H1 (cell line): ENCODE measurements at regions not wholly inside any gene's neighbourhood (a gene's known extent, or its start where the extent isn't known, plus 50 kb on each side); places are given as distances from the start of the nearest gene placed in this dataset.

Experiments
- CTCF ChIA-PET: fragments of 300-600 bp; sonication (Branson Sonifier 250); formaldehyde crosslinking; loops from one replicate; lab custom pipeline; 2021; ENCODE audit not compliant: partially characterized antibody; lab: Charles Lee
- POLR2A ChIA-PET: fragments of 300-600 bp; sonication (Branson Sonifier 250); formaldehyde crosslinking; loops from one replicate; lab custom pipeline; 2021; ENCODE audit warnings: inconsistent platforms; ENCODE audit not compliant: partially characterized antibody; lab: Charles Lee
- DNase-seq, 2 experiments: peaks; one replicate each; pipeline versions ENCODE4 v3.0.0 to v3.0.0-alpha.2; 2010 to 2022; ENCODE audit warnings: low spot score in 2 of 2, low read depth in 1 of 2, mixed read lengths in 1 of 2
- FAIRE-seq: peaks from 2 replicates; lab custom pipeline; 2011; peaks lifted over from hg19 to GRCh38; lab: Jason Lieb, UNC
- H2AFZ ChIP-seq: 2 replicates; pipeline ENCODE4 v1.8.1; 2012; ENCODE audit warnings: low read length, inconsistent platforms
- H2AK5ac ChIP-seq: 2 replicates; pipeline ENCODE4 v1.6.1; 2013; ENCODE audit warnings: low read depth, low read length
- H2BK120ac ChIP-seq: replicated peaks from 2 replicates; pipeline ENCODE3; 2013; ENCODE audit warnings: low read depth, low read length, inconsistent platforms
- H2BK12ac ChIP-seq: 2 replicates; pipeline ENCODE4 v1.6.1; 2013; ENCODE audit warnings: low read depth, low read length
- H2BK15ac ChIP-seq: 2 replicates; pipeline ENCODE4 v1.6.1; 2013; ENCODE audit warnings: low read length
- H2BK20ac ChIP-seq: 2 replicates; pipeline ENCODE4 v1.6.1; 2013; ENCODE audit warnings: low read length
- H2BK5ac ChIP-seq: 2 replicates; pipeline ENCODE4 v1.6.1; 2013; ENCODE audit warnings: low read depth, low read length
- H3K14ac ChIP-seq: 2 replicates; pipeline ENCODE4 v1.6.1; 2013; ENCODE audit warnings: inconsistent platforms; ENCODE audit not compliant: insufficient read length
- H3K18ac ChIP-seq: 2 replicates; pipeline ENCODE4 v1.6.1; 2013; ENCODE audit warnings: low read length; ENCODE audit errors: extremely low read depth
- H3K23ac ChIP-seq: 2 replicates; pipeline ENCODE4 v1.6.1; 2013; ENCODE audit warnings: inconsistent platforms; ENCODE audit not compliant: insufficient read length
- H3K23me2 ChIP-seq: 2 replicates; pipeline ENCODE4 v1.6.1; 2013; ENCODE audit warnings: low read depth, low read length
- H3K27ac ChIP-seq: 2 replicates; pipeline ENCODE4 v1.6.1; 2011; ENCODE audit warnings: low read depth, low read length, inconsistent platforms
- H3K27me3 ChIP-seq, 4 experiments: replicated peaks in 1 of 4; 1 replicate in 1 of 4; 2 replicates in 3 of 4; pipeline versions ENCODE4 v1.6.1 to v1.8.1; 2011 to 2013; ENCODE audit warnings: low read length in 3 of 4, mild to moderate bottlenecking in 3 of 4, inconsistent platforms in 2 of 4, mixed read lengths in 2 of 4, moderate library complexity in 1 of 4; ENCODE audit not compliant: control insufficient read depth in 3 of 4, insufficient read depth in 3 of 4; ENCODE audit errors: extremely low read depth in 1 of 4
- H3K36me3 ChIP-seq, 4 experiments: 2 replicates each; pipeline versions ENCODE4 v1.6.1 to v1.8.1; 2011 to 2013; ENCODE audit warnings: mild to moderate bottlenecking in 4 of 4, low read length in 3 of 4, moderate library complexity in 2 of 4, control low read depth in 1 of 4, inconsistent platforms in 1 of 4; ENCODE audit not compliant: insufficient read depth in 4 of 4, control insufficient read depth in 2 of 4
- H3K4ac ChIP-seq: replicated peaks from 2 replicates; pipeline ENCODE3; 2013; ENCODE audit warnings: low read length, low read depth, mixed read lengths, inconsistent platforms; ENCODE audit not compliant: insufficient read length
- H3K4me1 ChIP-seq, 4 experiments: replicated peaks in 1 of 4; 1 replicate in 1 of 4; 2 replicates in 3 of 4; pipeline versions ENCODE4 v1.6.1 to v1.8.1; 2011 to 2013; ENCODE audit warnings: low read length in 3 of 4, inconsistent platforms in 2 of 4, mixed read lengths in 1 of 4; ENCODE audit not compliant: insufficient read depth in 4 of 4, control insufficient read depth in 3 of 4
- H3K4me2 ChIP-seq, 2 experiments: 2 replicates each; pipeline versions ENCODE4 v1.6.1 to v1.8.1; 2011 to 2013; ENCODE audit warnings: low read depth in 2 of 2, low read length in 2 of 2, control low read depth in 1 of 2, inconsistent platforms in 1 of 2, mild to moderate bottlenecking in 1 of 2; ENCODE audit not compliant: insufficient read depth in 1 of 2
- H3K4me3 ChIP-seq, 4 experiments: fragments of 200-600, 300-600 bp in 1 of 4; sonication (generic), shearing (Covaris generic), sonication (Bioruptor Twin) in 1 of 4; 2 replicates each; pipeline versions ENCODE4 v1.5.1 to v1.8.1; 2011 to 2016; ENCODE audit warnings: low read length in 4 of 4, low read depth in 3 of 4, control low read depth in 2 of 4, inconsistent platforms in 2 of 4, mild to moderate bottlenecking in 2 of 4, mixed read lengths in 1 of 4, moderate library complexity in 1 of 4; ENCODE audit not compliant: insufficient read depth in 2 of 4; ENCODE audit errors: extremely low read depth in 1 of 4
- H3K56ac ChIP-seq: replicated peaks from 2 replicates; pipeline ENCODE3; 2013; ENCODE audit warnings: low read depth, mild to moderate bottlenecking, mixed read lengths, low read length, inconsistent platforms; ENCODE audit not compliant: insufficient read length
- H3K79me1 ChIP-seq: 2 replicates; pipeline ENCODE4 v1.6.1; 2013; ENCODE audit warnings: low read depth, low read length, control low read depth
- H3K79me2 ChIP-seq, 2 experiments: 2 replicates each; pipeline versions ENCODE4 v1.6.1 to v1.8.1; 2012 to 2013; ENCODE audit warnings: low read length in 2 of 2, mild to moderate bottlenecking in 2 of 2, inconsistent platforms in 1 of 2; ENCODE audit not compliant: insufficient read depth in 2 of 2, control insufficient read depth in 1 of 2
- H3K9ac ChIP-seq, 4 experiments: replicated peaks in 1 of 4; 1 replicate in 1 of 4; 2 replicates in 3 of 4; pipeline versions ENCODE4 v1.6.1 to v1.8.1; 2011 to 2013; ENCODE audit warnings: low read depth in 3 of 4, low read length in 3 of 4, control low read depth in 2 of 4, mild to moderate bottlenecking in 2 of 4, moderate library complexity in 2 of 4, inconsistent platforms in 1 of 4; ENCODE audit errors: extremely low read depth in 1 of 4
- H3K9me3 ChIP-seq, 2 experiments: 2 replicates each; pipeline versions ENCODE4 v1.6.1 to v1.8.1; 2012 to 2013; ENCODE audit warnings: mild to moderate bottlenecking in 2 of 2, moderate library complexity in 2 of 2, control low read depth in 1 of 2, inconsistent platforms in 1 of 2, low read depth in 1 of 2, low read length in 1 of 2, mixed read lengths in 1 of 2; ENCODE audit not compliant: insufficient read depth in 2 of 2
- H4K20me1 ChIP-seq, 2 experiments: replicated peaks in 1 of 2; 2 replicates each; pipeline versions ENCODE3 to v1.8.1; 2011 to 2013; ENCODE audit warnings: inconsistent platforms in 2 of 2, low read length in 2 of 2, mild to moderate bottlenecking in 1 of 2; ENCODE audit not compliant: insufficient read depth in 2 of 2, control insufficient read depth in 1 of 2
- H4K5ac ChIP-seq: 2 replicates; pipeline ENCODE4 v1.6.1; 2013; ENCODE audit warnings: low read length, low read depth, mixed read lengths, inconsistent platforms; ENCODE audit not compliant: insufficient read length
- H4K8ac ChIP-seq: 2 replicates; pipeline ENCODE4 v1.8.0; 2013; ENCODE audit warnings: mild to moderate bottlenecking, moderate library complexity, low read length, inconsistent platforms; ENCODE audit not compliant: insufficient read depth; ENCODE audit errors: extremely low read depth
- H4K91ac ChIP-seq: replicated peaks from 2 replicates; pipeline ENCODE3; 2013; ENCODE audit warnings: low read length, mixed read lengths, inconsistent platforms; ENCODE audit not compliant: insufficient read length
- CHD2 ChIP-seq: IDR thresholded peaks from 2 replicates; pipeline ENCODE4 v1.6.1; 2012; ENCODE audit warnings: low read length, improper control_type of control experiment
- JUND ChIP-seq: IDR thresholded peaks from 2 replicates; pipeline ENCODE4 v1.6.1; 2011; ENCODE audit warnings: mild to moderate bottlenecking, improper control_type of control experiment, low read length
- YY1 ChIP-seq: IDR thresholded peaks from 2 replicates; pipeline ENCODE4 v1.6.1; 2011; ENCODE audit warnings: low read depth, mild to moderate bottlenecking, low read length
- WGBS, 2 experiments: shearing (Covaris generic) in 1 of 2; methylation state at CpG; one replicate each; pipeline versions ENCODE4 v1.1.6 to v1.1.7; 2013 to 2015; ENCODE audit warnings: low lambda C conversion rate in 2 of 2, mixed read lengths in 2 of 2, inconsistent platforms in 1 of 2, low coverage in 1 of 2, missing lambda C conversion rate in 1 of 2; ENCODE audit not compliant: insufficient replicate concordance in 2 of 2, insufficient coverage in 1 of 2, insufficient read length in 1 of 2; ENCODE audit errors: extremely low coverage in 1 of 2, missing lambda C conversion rate in 1 of 2; 5-methylcytosine and 5-hydroxymethylcytosine counted together

DNA sequence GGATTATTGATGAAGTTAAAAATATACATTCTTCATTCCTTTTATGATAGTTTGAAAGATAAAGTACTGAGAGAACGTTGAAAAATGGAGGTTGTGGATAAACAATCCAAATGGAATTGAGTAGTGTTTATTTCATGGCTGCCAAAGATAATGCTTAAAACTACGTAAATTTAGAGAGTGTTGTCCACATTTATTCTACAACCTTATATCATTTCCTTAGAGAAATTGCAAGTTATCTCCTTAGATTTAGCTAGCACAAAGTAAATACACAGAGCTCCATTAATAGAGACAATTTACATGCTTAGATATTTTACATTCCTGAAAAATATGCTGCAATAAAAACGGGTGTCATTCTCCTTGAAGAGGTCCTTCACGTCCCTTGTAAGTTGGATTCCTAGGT, 146.5 kb upstream of the CCDC179 start:
- Histone ChIP-seq H3K18ac (no peak overlapping the region), H3K56ac (no peak overlapping the region), H3K9ac (no peak overlapping the region), H2AFZ (no peak overlapping the region), H3K4ac (no peak overlapping the region), H2BK12ac (no peak overlapping the region), H2BK120ac (no peak overlapping the region), H4K5ac (no peak overlapping the region), H3K27ac (no peak overlapping the region), H3K79me2 (no peaks in the 10 kb centered on the region), H2BK20ac (no peak overlapping the region), H2AK5ac (no peak overlapping the region), H3K23ac (no peak overlapping the region), H2BK15ac (no peak overlapping the region), H3K23me2 (no peaks in the 10 kb centered on the region), H2BK5ac (no peak overlapping the region), H3K4me3 (no peak overlapping the region), H3K4me2 (no peak overlapping the region), H3K4me1 (no peaks in the 10 kb centered on the region), H4K8ac (no peak overlapping the region), H3K27me3 (no peaks in the 10 kb centered on the region), H3K9me3 (no peaks in the 10 kb centered on the region; a peak in 1 of 4 replicates), H4K20me1 (no peaks in the 10 kb centered on the region), H4K91ac (no peak overlapping the region), H3K36me3 (no peaks in the 10 kb centered on the region; a peak in 1 of 8 replicates), H3K79me1 (no peaks in the 10 kb centered on the region), H3K14ac (no peak overlapping the region)
- TF ChIP-seq JUND = no peak
- TF ChIP-seq YY1 = no peak
- no peak for TF ChIP-seq CHD2
- DNase-seq (no peak), FAIRE-seq (no peak)
- ChIA-PET POLR2A (no interaction called here), CTCF (interaction anchor here (1.5 kb wide), 1 partner anchor 14 kb away, joined by 6 read pairs; no protein-coding TSS in a partner anchor)
- 87% methylated on average over 4 of the region's 4 CpGs; no CpG with 5 or more reads in 1 of the 2 experiments for WGBS, 2 experiments
